Transverse colon (tissue), 4 donors: ENCODE measurements at regions not wholly inside any gene's neighbourhood (a gene's known extent, or its start where the extent isn't known, plus 50 kb on each side); places are given as distances from the start of the nearest gene placed in this dataset.
A peak's percentile ranks its signal among the peaks of the same experiment; 100 is the strongest.

Experiments used
- DNase-seq: peaks from one replicate; pipeline ENCODE4 v3.0.0-alpha.2; 2019
- H3K27ac ChIP-seq, 4 donors: fragments of 200-600 bp; sonication (generic); 2 replicates each; pipeline ENCODE4 v1.5.1; 2016 to 2018; ENCODE audit warnings: inconsistent platforms in 4 of 4
- H3K27me3 ChIP-seq: fragments of 200-600 bp; sonication (generic); 2 replicates; pipeline ENCODE4 v1.5.1; 2017; ENCODE audit warnings: inconsistent platforms
- H3K36me3 ChIP-seq, 4 donors: fragments of 200-600 bp; sonication (generic); 2 replicates each; pipeline ENCODE4 v1.5.1; 2017 to 2019; ENCODE audit warnings: inconsistent platforms in 4 of 4
- H3K4me1 ChIP-seq, 4 donors: fragments of 200-600 bp; sonication (generic); 2 replicates each; pipeline ENCODE4 v1.5.1; 2017 to 2020; ENCODE audit warnings: inconsistent platforms in 4 of 4
- H3K4me3 ChIP-seq, 4 donors: fragments of 200-600 bp; sonication (generic); 1 replicate in 1 of 4; 2 replicates in 3 of 4; pipeline versions ENCODE4 v1.5.1 to v1.6.1; 2017 to 2019; ENCODE audit warnings: inconsistent platforms in 4 of 4
- H3K9me3 ChIP-seq, 2 donors: fragments of 200-600 bp; sonication (generic); 2 replicates each; pipeline ENCODE4 v1.5.1; 2017 to 2019; ENCODE audit warnings: inconsistent platforms in 2 of 2
- CTCF ChIP-seq, 5 experiments: fragments of 200-600 bp in 3 of 5; fragments of 450-650 bp in 2 of 5; sonication (generic) in 3 of 5; IDR thresholded peaks; 1 replicate in 2 of 5; 2 replicates in 3 of 5; pipeline ENCODE4 v1.5.1; 2016 to 2017; ENCODE audit warnings: antibody characterized with exemption in 5 of 5, inconsistent platforms in 3 of 5, mild to moderate bottlenecking in 2 of 5, moderate library complexity in 1 of 5
- EP300 ChIP-seq: sonication (generic); formaldehyde crosslinking; IDR thresholded peaks from one replicate; pipeline ENCODE4 v1.6.1; 2017; ENCODE audit warnings: antibody characterized with exemption, low read depth
- POLR2A ChIP-seq: fragments of 450-650 bp; IDR thresholded peaks from one replicate; pipeline ENCODE4 v1.6.1; 2016; ENCODE audit warnings: antibody characterized with exemption, mild to moderate bottlenecking, moderate library complexity
- POLR2AphosphoS5 ChIP-seq, 3 donors: sonication (generic); formaldehyde crosslinking; IDR thresholded peaks; one replicate each; pipeline ENCODE4 v1.6.1; 2016; ENCODE audit warnings: antibody characterized with exemption in 3 of 3
- WGBS, 2 donors: methylation state at CpG; one replicate each; pipeline ENCODE4 v1.1.5; 2018; ENCODE audit warnings: low coverage in 1 of 2; 5-methylcytosine and 5-hydroxymethylcytosine counted together
- in situ Hi-C, 4 donors: fragments of 200-750 bp; cut with MboI; loops; one replicate each; pipeline versions ENCODE4 v1.15.0 to v1.15.1; 2017; ENCODE audit warnings: low sequenced_read_pairs in 3 of 4, low pct_ligation_motif_present in 1 of 4, low pct_unique_long_range_greater_than_20kb in 1 of 4
- intact Hi-C: fragments of 100-400 bp; cut with DNase I; formaldehyde crosslinking; loops from one replicate; pipeline ENCODE4 v1.15.1; 2023; ENCODE audit warnings: low total_unique reads

DNA sequence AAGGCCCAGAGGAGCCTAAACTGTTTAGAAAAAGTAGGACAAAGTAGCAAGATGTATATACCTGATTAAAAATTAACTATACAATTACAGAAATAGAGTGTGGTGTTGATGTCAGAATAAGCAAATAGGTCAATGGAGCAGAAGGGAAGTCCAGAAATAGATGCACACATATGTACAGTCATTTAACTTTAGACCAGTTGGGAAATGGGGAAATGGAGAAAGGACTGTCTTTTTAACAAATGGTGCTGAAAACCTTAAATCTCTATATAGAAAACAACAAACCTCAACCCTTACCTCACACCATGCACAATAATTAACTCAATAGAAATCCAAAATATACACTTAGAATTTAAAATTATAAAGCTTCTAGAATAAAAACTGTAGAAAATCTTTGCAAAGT, 72.2 kb downstream of the CH25H start:
- no peak overlapping the region for H3K27ac ChIP-seq
- H3K36me3 ChIP-seq, result no peaks in the 10 kb centered on the region
- no peaks in the 10 kb centered on the region for H3K27me3 ChIP-seq
- no peaks in the 10 kb centered on the region for H3K9me3 ChIP-seq
- intact Hi-C loops (no loop called here), in situ Hi-C loops (no loop called here)
- no peak for DNase-seq
- H3K4me3 ChIP-seq, result no peak overlapping the region
- H3K4me1 ChIP-seq, result no peaks in the 10 kb centered on the region
- TF ChIP-seq EP300, result no peak
- TF ChIP-seq CTCF (IDR thresholded peaks at IDR 0.05), result no peak
- no peak for TF ChIP-seq POLR2AphosphoS5 (IDR thresholded peaks at IDR 0.05)
- no peak for TF ChIP-seq POLR2A

DNA sequence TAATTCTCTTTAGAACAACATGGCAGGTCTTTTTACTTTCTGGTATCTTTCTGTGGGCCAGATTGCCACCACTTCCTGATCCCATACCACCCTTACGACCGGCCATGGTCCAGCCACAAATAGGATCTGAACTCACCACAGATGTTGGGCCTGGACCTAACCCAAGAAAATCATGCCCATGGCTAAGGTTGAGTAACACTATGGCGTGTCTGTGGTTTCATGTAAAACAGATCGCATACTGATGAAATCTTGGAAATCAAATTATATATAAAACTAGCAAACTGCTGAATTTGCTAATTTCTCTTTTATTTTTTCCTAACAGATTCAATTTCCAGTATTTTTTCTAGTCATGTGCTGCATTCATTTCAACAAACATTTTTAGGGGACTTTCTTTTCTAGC, 77.2 kb downstream of the CH25H start:
- H3K27ac ChIP-seq, result no peak overlapping the region
- in situ Hi-C loops, result no loop called here
- no peaks in the 10 kb centered on the region for H3K27me3 ChIP-seq
- TF ChIP-seq POLR2A, result no peak
- no peak for TF ChIP-seq EP300
- WGBS, 2 donors, result 75 to 100% methylated on average over 2 to 4 of the region's 4 CpGs
- no peak overlapping the region for H3K4me3 ChIP-seq
- intact Hi-C loops, result no loop called here
- no peaks in the 10 kb centered on the region for H3K4me1 ChIP-seq
- no peaks in the 10 kb centered on the region for H3K36me3 ChIP-seq
- H3K9me3 ChIP-seq, result no peaks in the 10 kb centered on the region
- no peak for DNase-seq

DNA sequence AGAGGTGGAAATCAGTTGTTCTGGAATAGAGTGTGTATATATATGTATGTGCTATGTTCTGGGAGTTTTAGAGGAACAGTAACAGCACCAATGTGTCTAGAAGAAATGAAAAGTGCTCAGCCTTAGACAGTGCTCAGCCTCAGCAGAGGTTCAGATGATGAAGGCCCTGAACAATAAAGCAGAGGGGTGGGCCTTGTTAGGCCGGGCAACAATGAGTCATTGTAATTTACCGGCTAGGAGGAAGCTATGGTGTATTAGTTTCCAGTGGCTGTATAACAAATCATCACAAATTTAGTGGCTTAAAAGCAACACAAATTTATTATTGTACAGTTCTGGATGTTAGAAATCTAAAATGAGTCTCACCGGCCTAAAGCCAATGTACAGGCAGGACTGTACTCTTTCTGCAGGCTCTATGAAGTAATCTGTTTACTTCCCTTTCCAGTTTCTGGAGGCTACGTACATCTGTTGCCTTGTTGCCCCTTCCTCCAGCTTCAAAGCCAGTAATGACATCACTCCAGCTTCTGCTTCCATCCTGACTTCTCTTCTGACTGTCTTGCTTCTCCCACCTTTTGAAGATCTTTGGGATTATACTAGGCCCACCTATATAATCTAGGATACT, 84.6 kb downstream of the CH25H start:
- intact Hi-C loops, result no loop called here
- DNase-seq, result no peak
- Histone ChIP-seq H3K4me3 (no peak overlapping the region), H3K9me3 (no peaks in the 10 kb centered on the region), H3K4me1 (no peaks in the 10 kb centered on the region), H3K36me3 (no peaks in the 10 kb centered on the region), H3K27me3 (no peaks in the 10 kb centered on the region), H3K27ac (peak overlapping the region in 1 of 4 donors; percentile 47)
- in situ Hi-C loops, result no loop called here
- no peak for TF ChIP-seq POLR2AphosphoS5 (IDR thresholded peaks at IDR 0.05)
- no peak for TF ChIP-seq CTCF (IDR thresholded peaks at IDR 0.05)
- TF ChIP-seq POLR2A, result no peak
- no peak for TF ChIP-seq EP300
- WGBS, 2 donors, result 39 to 48% methylated on average over 4 of the region's 4 CpGs

- no peak for TF ChIP-seq POLR2A
- no peak for TF ChIP-seq EP300
- TF ChIP-seq CTCF (IDR thresholded peaks at IDR 0.05), result no peak
- no peak for TF ChIP-seq POLR2AphosphoS5 (IDR thresholded peaks at IDR 0.05)
- H3K4me1 ChIP-seq, result no peaks in the 10 kb centered on the region
Observed at GRCh38 chr10:89121764-89122020, 85.4 kb downstream of the CH25H start.

More at GRCh38 chr10:89121764-89122020, 85.4 kb downstream of the CH25H start:
- in situ Hi-C loops (no loop called here), intact Hi-C loops (no loop called here)
- Histone ChIP-seq H3K27me3 (no peaks in the 10 kb centered on the region), H3K27ac (no peak overlapping the region), H3K36me3 (no peaks in the 10 kb centered on the region), H3K9me3 (no peaks in the 10 kb centered on the region), H3K4me3 (no peak overlapping the region)
- no peak for DNase-seq
